WERI-Rb-1 (cell line): ENCODE measurements at regions not wholly inside any gene's neighbourhood (a gene's known extent, or its start where the extent isn't known, plus 50 kb on each side); places are given as distances from the start of the nearest gene placed in this dataset.

ENCODE experiments used
- DNase-seq: peaks from one replicate; pipeline ENCODE4 v3.0.0-alpha.2; 2020
- H3K27ac ChIP-seq: fragments of 250-450 bp; sonication (Bioruptor Pico); 2 replicates; pipeline ENCODE4 v1.5.1; 2020; ENCODE audit warnings: mild to moderate bottlenecking, moderate library complexity
- H3K27me3 ChIP-seq: fragments of 250-450 bp; sonication (Bioruptor Pico); 2 replicates; pipeline ENCODE4 v1.5.1; 2021; ENCODE audit warnings: mild to moderate bottlenecking, low read depth, moderate library complexity; ENCODE audit not compliant: insufficient read depth, severe bottlenecking
- H3K36me3 ChIP-seq: fragments of 250-450 bp; sonication (Bioruptor Pico); 2 replicates; pipeline ENCODE4 v1.5.1; 2020; ENCODE audit warnings: mild to moderate bottlenecking, moderate library complexity
- H3K4me3 ChIP-seq: 2 replicates; pipeline ENCODE4 v1.5.1; 2011; ENCODE audit warnings: low read depth, mild to moderate bottlenecking, control low read depth, low read length
- H3K9me3 ChIP-seq: fragments of 250-450 bp; sonication (Bioruptor Pico); 2 replicates; pipeline ENCODE4 v1.5.1; 2021; ENCODE audit warnings: mild to moderate bottlenecking, moderate library complexity; ENCODE audit not compliant: severe bottlenecking
- CTCF ChIP-seq: IDR thresholded peaks from 2 replicates; pipeline ENCODE4 v1.5.1; 2011; ENCODE audit warnings: low read depth, mild to moderate bottlenecking, control low read depth, inconsistent platforms, low read length

GRCh38 chr9:27880156-27880555, 306.9 kb upstream of the C9orf72 start:
- Histone ChIP-seq H3K4me3 (no peak overlapping the region), H3K36me3 (no peaks in the 10 kb centered on the region), H3K27me3 (no peaks in the 10 kb centered on the region), H3K27ac (no peak overlapping the region), H3K9me3 (no peaks in the 10 kb centered on the region)
- no peak for TF ChIP-seq CTCF
- DNase-seq, result no peak

- no peak for TF ChIP-seq CTCF
- Histone ChIP-seq H3K36me3 (no peaks in the 10 kb centered on the region), H3K27ac (no peak overlapping the region), H3K27me3 (no peaks in the 10 kb centered on the region), H3K4me3 (no peak overlapping the region), H3K9me3 (no peaks in the 10 kb centered on the region)
- DNase-seq, result no peak
These were observed 307.4 kb upstream of the C9orf72 start for GRCh38 chr9:27880635-27881034.

- peak; percentile 51 for DNase-seq
- peak; percentile 88 for TF ChIP-seq CTCF
- no peaks in the 10 kb centered on the region for H3K36me3 ChIP-seq
- H3K27me3 ChIP-seq, result no peaks in the 10 kb centered on the region
- H3K9me3 ChIP-seq, result no peaks in the 10 kb centered on the region
- no peak overlapping the region for H3K27ac ChIP-seq
- H3K4me3 ChIP-seq, result no peak overlapping the region
These were observed 315.5 kb upstream of the C9orf72 start for GRCh38 chr9:27888661-27889295.

- Histone ChIP-seq H3K4me3 (no peak overlapping the region), H3K36me3 (no peaks in the 10 kb centered on the region), H3K27me3 (no peaks in the 10 kb centered on the region), H3K9me3 (no peaks in the 10 kb centered on the region), H3K27ac (no peak overlapping the region)
- DNase-seq, result no peak
- no peak for TF ChIP-seq CTCF
These were observed 351.2 kb upstream of the C9orf72 start for GRCh38 chr9:27924502-27924901.

- DNase-seq, result no peak
- no peak for TF ChIP-seq CTCF
- Histone ChIP-seq H3K27ac (no peak overlapping the region), H3K9me3 (no peaks in the 10 kb centered on the region), H3K27me3 (no peaks in the 10 kb centered on the region), H3K4me3 (no peak overlapping the region), H3K36me3 (no peaks in the 10 kb centered on the region)
These were observed 352.5 kb upstream of the C9orf72 start for GRCh38 chr9:27925815-27926214.

GRCh38 chr9:27929841-27930240, 356.6 kb upstream of the C9orf72 start:
- TF ChIP-seq CTCF, result no peak
- no peak overlapping the region for H3K27ac ChIP-seq

More at GRCh38 chr9:27929841-27930240, 356.6 kb upstream of the C9orf72 start:
- no peaks in the 10 kb centered on the region for H3K36me3 ChIP-seq
- H3K27me3 ChIP-seq, result no peaks in the 10 kb centered on the region
- DNase-seq, result no peak
- H3K4me3 ChIP-seq, result no peak overlapping the region
- H3K9me3 ChIP-seq, result no peaks in the 10 kb centered on the region
